Thyroid gland (tissue), 4 donors: ENCODE measurements at regions not wholly inside any gene's neighbourhood (a gene's known extent, or its start where the extent isn't known, plus 50 kb on each side); places are given as distances from the start of the nearest gene placed in this dataset.

Source experiments
- DNase-seq, 2 donors: peaks; one replicate each; pipeline ENCODE4 v3.0.0-alpha.2; 2019
- H3K27ac ChIP-seq, 3 donors: fragments of 200-600 bp; sonication (generic); 1 replicate in 2 of 3; 2 replicates in 1 of 3; pipeline ENCODE4 v1.5.1; 2016 to 2019; ENCODE audit warnings: mild to moderate bottlenecking in 1 of 3, moderate library complexity in 1 of 3
- H3K27me3 ChIP-seq: fragments of 200-600 bp; sonication (generic); one replicate; pipeline ENCODE4 v1.5.1; 2019
- H3K36me3 ChIP-seq, 2 donors: fragments of 200-600 bp; sonication (generic); one replicate each; pipeline ENCODE4 v1.5.1; 2016 to 2019
- H3K4me1 ChIP-seq, 2 donors: fragments of 200-600 bp; sonication (generic); one replicate each; pipeline ENCODE4 v1.5.1; 2017 to 2019
- H3K4me3 ChIP-seq, 3 donors: fragments of 200-600 bp; sonication (generic); replicated peaks in 1 of 3; 1 replicate in 2 of 3; 2 replicates in 1 of 3; pipeline ENCODE4 v1.5.1; 2016; ENCODE audit warnings: mild to moderate bottlenecking in 1 of 3
- H3K9me3 ChIP-seq: fragments of 200-600 bp; sonication (generic); one replicate; pipeline ENCODE4 v1.5.1; 2017
- CTCF ChIP-seq, 6 experiments: fragments of 200-600 bp in 3 of 6; fragments of 450-650 bp in 3 of 6; sonication (generic) in 3 of 6; IDR thresholded peaks; one replicate each; pipeline ENCODE4 v1.5.1; 2016 to 2019; ENCODE audit warnings: antibody characterized with exemption in 6 of 6, mild to moderate bottlenecking in 2 of 6, inconsistent platforms in 1 of 6, moderate library complexity in 1 of 6
- POLR2A ChIP-seq, 2 donors: fragments of 450-650 bp; IDR thresholded peaks; one replicate each; pipeline ENCODE4 v1.6.1; 2017; ENCODE audit warnings: antibody characterized with exemption in 2 of 2, mild to moderate bottlenecking in 2 of 2, moderate library complexity in 1 of 2
- WGBS, 2 donors: methylation state at CpG; one replicate each; pipeline ENCODE4 v1.1.5; 2017; 5-methylcytosine and 5-hydroxymethylcytosine counted together
- intact Hi-C: fragments of 100-400 bp; cut with DNase I; formaldehyde crosslinking; loops from one replicate; pipeline ENCODE4 v1.15.1; 2023

- intact Hi-C loops: no loop called here
- no peak for DNase-seq
- Histone ChIP-seq H3K36me3 (no peaks in the 10 kb centered on the region), H3K27me3 (no peaks in the 10 kb centered on the region), H3K27ac (no peak overlapping the region), H3K9me3 (no peaks in the 10 kb centered on the region), H3K4me3 (no peak overlapping the region), H3K4me1 (no peaks in the 10 kb centered on the region)
- 69 to 74% methylated on average over 1 of the region's 1 CpG for WGBS, 2 donors
- TF ChIP-seq POLR2A (IDR thresholded peaks at IDR 0.05): no peak
- no peak for TF ChIP-seq CTCF (IDR thresholded peaks at IDR 0.05)
Observed at GRCh38 chr21:24179110-24179509, 1428.2 kb downstream of the MRPL39 start.

- Histone ChIP-seq H3K27ac (no peak overlapping the region), H3K27me3 (no peaks in the 10 kb centered on the region), H3K4me1 (no peaks in the 10 kb centered on the region), H3K9me3 (no peaks in the 10 kb centered on the region), H3K4me3 (no peak overlapping the region), H3K36me3 (no peaks in the 10 kb centered on the region)
- 88 to 96% methylated on average over 1 of the region's 1 CpG for WGBS, 2 donors
- intact Hi-C loops: no loop called here
- no peak for DNase-seq
- TF ChIP-seq CTCF (IDR thresholded peaks at IDR 0.05) (no peak), POLR2A (IDR thresholded peaks at IDR 0.05) (no peak)
Observed at GRCh38 chr21:24175106-24175505, 1432.2 kb downstream of the MRPL39 start.

- no peak for DNase-seq
- intact Hi-C loops: no loop called here
- Histone ChIP-seq H3K4me1 (no peaks in the 10 kb centered on the region), H3K9me3 (no peaks in the 10 kb centered on the region), H3K27me3 (no peaks in the 10 kb centered on the region), H3K4me3 (no peak overlapping the region), H3K27ac (no peak overlapping the region), H3K36me3 (no peaks in the 10 kb centered on the region)
- no peak for TF ChIP-seq CTCF (IDR thresholded peaks at IDR 0.05)
- TF ChIP-seq POLR2A (IDR thresholded peaks at IDR 0.05): no peak
- 83 to 84% methylated on average over 4 of the region's 4 CpGs for WGBS, 2 donors
Observed at GRCh38 chr21:24171736-24172135, 1435.5 kb downstream of the MRPL39 start.

GRCh38 chr21:24163539-24163938 is 1443.7 kb downstream of the MRPL39 start:
- DNase-seq: no peak
- TF ChIP-seq POLR2A (IDR thresholded peaks at IDR 0.05): no peak
- no peak for TF ChIP-seq CTCF (IDR thresholded peaks at IDR 0.05)
- no peaks in the 10 kb centered on the region for H3K9me3 ChIP-seq
- no peaks in the 10 kb centered on the region for H3K27me3 ChIP-seq
- 86 to 91% methylated on average over 8 of the region's 8 CpGs for WGBS, 2 donors
- intact Hi-C loops: no loop called here
- H3K36me3 ChIP-seq: no peaks in the 10 kb centered on the region
- H3K4me3 ChIP-seq: no peak overlapping the region
- H3K27ac ChIP-seq: no peak overlapping the region
- H3K4me1 ChIP-seq: no peaks in the 10 kb centered on the region

- intact Hi-C loops: no loop called here
Observed at GRCh38 chr21:24160528-24160927, 1446.8 kb downstream of the MRPL39 start.

More at GRCh38 chr21:24160528-24160927, 1446.8 kb downstream of the MRPL39 start:
- DNase-seq: no peak
- H3K9me3 ChIP-seq: no peaks in the 10 kb centered on the region
- 86 to 88% methylated on average over 5 of the region's 5 CpGs for WGBS, 2 donors
- H3K27me3 ChIP-seq: no peaks in the 10 kb centered on the region
- no peak overlapping the region for H3K4me3 ChIP-seq
- TF ChIP-seq POLR2A (IDR thresholded peaks at IDR 0.05): no peak
- no peak for TF ChIP-seq CTCF (IDR thresholded peaks at IDR 0.05)
- H3K36me3 ChIP-seq: no peaks in the 10 kb centered on the region
- no peak overlapping the region for H3K27ac ChIP-seq
- H3K4me1 ChIP-seq: no peaks in the 10 kb centered on the region
